Heart left ventricle (tissue), 16 donors: ENCODE measurements at regions not wholly inside any gene's neighbourhood (a gene's known extent, or its start where the extent isn't known, plus 50 kb on each side); places are given as distances from the start of the nearest gene placed in this dataset.

Experiments used
- ATAC-seq, 4 donors: fragments of 200-7000 bp; cut with Tn5 transposase; one replicate each; pipeline ENCODE4 v1.9.1; 2020 to 2022; ENCODE audit warnings: moderate library complexity in 4 of 4, mild to moderate bottlenecking in 3 of 4, moderate number of reproducible peaks in 1 of 4
- DNase-seq, 5 donors: peaks; one replicate each; pipeline ENCODE4 v3.0.0-alpha.2; 2020
- H3K27ac ChIP-seq, 12 donors: fragments of 200-600 bp; sonication (generic) in 4 of 12; one replicate each; pipeline versions ENCODE4 v1.5.0 to v1.8.0; 2016 to 2022; ENCODE audit warnings: mild to moderate bottlenecking in 2 of 12
- H3K27me3 ChIP-seq, 9 donors: fragments of 200-600 bp; sonication (generic) in 2 of 9; one replicate each; pipeline versions ENCODE4 v1.5.1 to v1.8.0; 2016 to 2022; ENCODE audit warnings: mild to moderate bottlenecking in 3 of 9
- H3K36me3 ChIP-seq, 9 donors: fragments of 200-600 bp; sonication (generic) in 2 of 9; one replicate each; pipeline versions ENCODE4 v1.5.0 to v1.8.0; 2018 to 2022; ENCODE audit warnings: mild to moderate bottlenecking in 2 of 9
- H3K4me1 ChIP-seq, 12 donors: fragments of 200-600 bp; sonication (generic) in 4 of 12; one replicate each; pipeline versions ENCODE4 v1.5.0 to v1.8.0; 2016 to 2022; ENCODE audit warnings: mild to moderate bottlenecking in 3 of 12
- H3K4me3 ChIP-seq, 12 donors: fragments of 200-600 bp; sonication (generic) in 4 of 12; one replicate each; pipeline versions ENCODE4 v1.5.0 to v1.8.0; 2017 to 2022; ENCODE audit warnings: mild to moderate bottlenecking in 9 of 12, moderate library complexity in 4 of 12
- H3K9me3 ChIP-seq, 12 donors: fragments of 200-600 bp; sonication (generic) in 4 of 12; one replicate each; pipeline versions ENCODE4 v1.5.0 to v1.8.0; 2016 to 2022; ENCODE audit warnings: mild to moderate bottlenecking in 1 of 12
- POLR2A ChIP-seq, 2 donors: fragments of 450-650 bp; IDR thresholded peaks; one replicate each; pipeline ENCODE4 v1.6.1; 2017; ENCODE audit warnings: antibody characterized with exemption in 2 of 2, mild to moderate bottlenecking in 2 of 2, moderate library complexity in 2 of 2
- WGBS, 4 donors: extraction: QIAGEN DNeasy Blood & Tissue Kit in 2 of 4; methylation state at CpG; one replicate each; pipeline versions ENCODE4 v1.1.5 to v1.1.7; 2013 to 2018; 5-methylcytosine and 5-hydroxymethylcytosine counted together
- intact Hi-C, 10 donors: fragments of 100-400 bp; cut with DNase I; formaldehyde crosslinking; loops; one replicate each; pipeline versions ENCODE4 v1.11.1 to v1.14.2; 2022
- TF ChIP-seq, protein P1 (sequence below), 12 donors: fragments of 200-600 bp; sonication (generic) in 4 of 12; IDR thresholded peaks; one replicate each; pipeline versions ENCODE4 v1.5.0 to v1.8.0; 2018 to 2022; ENCODE audit warnings: antibody characterized with exemption in 12 of 12, mild to moderate bottlenecking in 5 of 12
- donor health status: ischemic (EF 13 %, LVEDD 7.1; RV severe dilation, severe dysfunction).
- donor health status: healthy with polysubstance abuse.
- donor health status: DM: no; HTN: yes; CAD: no.
- donor health status: DM: no; HTN: no; CAD: no.
- donor health status: ischemic (EF 25% LVEDD 6.9; RV normal size, moderate dysfunction).
- donor health status: ischemic (EF 25% LVEDD 5.7; RV mildly dilated, moderate dysfunction).
- donor health status: healthy.
- donor health status: DM: yes; HTN: yes; CAD: no.
- donor health status: ischemic (EF 35%, LVEDD 5.7; RV mildly dilated, moderate dysfunction).
- donor health status: nonischemic (EF 11% LVEDD 7.7; RV severe dilation, severe dysfunction).
- donor health status: DM: yes; HTN: yes; CAD: no.
- donor health status: PGD.
- donor health status: ischemic (EF 29% LVEDD 5.4; RV normal size, mild dysfunction).
- donor health status: nonischemic (EF 23%, LVEDD 6.1; RV moderate dilation, normal function).

DNA sequence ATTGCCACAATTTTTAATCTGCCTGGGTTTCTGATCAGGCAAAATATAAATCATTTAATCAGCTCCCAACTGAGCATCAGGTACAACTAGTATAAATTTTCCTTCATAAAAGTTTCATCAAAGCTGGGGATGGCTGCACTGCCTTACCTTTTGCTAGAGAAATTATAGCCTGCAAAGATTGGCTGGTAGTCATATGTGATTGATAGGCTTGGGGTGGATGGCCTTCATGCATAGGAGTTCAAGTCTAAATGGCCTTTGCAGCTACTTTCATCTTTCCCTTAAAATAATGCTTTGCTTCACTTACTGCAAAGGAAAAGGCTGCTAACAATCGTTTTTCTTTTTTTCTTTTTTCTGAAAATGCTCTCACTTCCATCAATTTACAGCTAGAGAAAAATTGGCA is 739.7 kb downstream of the CENPC start:
- Histone ChIP-seq H3K4me3 (no peak overlapping the region), H3K27ac (no peak overlapping the region), H3K36me3 (no peaks in the 10 kb centered on the region), H3K27me3 (no peaks in the 10 kb centered on the region), H3K4me1 (no peaks in the 10 kb centered on the region), H3K9me3 (no peaks in the 10 kb centered on the region)
- 29 to 39% (median 35%) methylated on average over 1 of the region's 1 CpG for WGBS, 4 donors
- intact Hi-C loops: no loop called here
- TF ChIP-seq, protein P1, sequence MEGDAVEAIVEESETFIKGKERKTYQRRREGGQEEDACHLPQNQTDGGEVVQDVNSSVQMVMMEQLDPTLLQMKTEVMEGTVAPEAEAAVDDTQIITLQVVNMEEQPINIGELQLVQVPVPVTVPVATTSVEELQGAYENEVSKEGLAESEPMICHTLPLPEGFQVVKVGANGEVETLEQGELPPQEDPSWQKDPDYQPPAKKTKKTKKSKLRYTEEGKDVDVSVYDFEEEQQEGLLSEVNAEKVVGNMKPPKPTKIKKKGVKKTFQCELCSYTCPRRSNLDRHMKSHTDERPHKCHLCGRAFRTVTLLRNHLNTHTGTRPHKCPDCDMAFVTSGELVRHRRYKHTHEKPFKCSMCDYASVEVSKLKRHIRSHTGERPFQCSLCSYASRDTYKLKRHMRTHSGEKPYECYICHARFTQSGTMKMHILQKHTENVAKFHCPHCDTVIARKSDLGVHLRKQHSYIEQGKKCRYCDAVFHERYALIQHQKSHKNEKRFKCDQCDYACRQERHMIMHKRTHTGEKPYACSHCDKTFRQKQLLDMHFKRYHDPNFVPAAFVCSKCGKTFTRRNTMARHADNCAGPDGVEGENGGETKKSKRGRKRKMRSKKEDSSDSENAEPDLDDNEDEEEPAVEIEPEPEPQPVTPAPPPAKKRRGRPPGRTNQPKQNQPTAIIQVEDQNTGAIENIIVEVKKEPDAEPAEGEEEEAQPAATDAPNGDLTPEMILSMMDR (IDR thresholded peaks at IDR 0.05): no peak
- no peak for TF ChIP-seq POLR2A (IDR thresholded peaks at IDR 0.05)
- no peak for DNase-seq
- no peak for ATAC-seq

DNA sequence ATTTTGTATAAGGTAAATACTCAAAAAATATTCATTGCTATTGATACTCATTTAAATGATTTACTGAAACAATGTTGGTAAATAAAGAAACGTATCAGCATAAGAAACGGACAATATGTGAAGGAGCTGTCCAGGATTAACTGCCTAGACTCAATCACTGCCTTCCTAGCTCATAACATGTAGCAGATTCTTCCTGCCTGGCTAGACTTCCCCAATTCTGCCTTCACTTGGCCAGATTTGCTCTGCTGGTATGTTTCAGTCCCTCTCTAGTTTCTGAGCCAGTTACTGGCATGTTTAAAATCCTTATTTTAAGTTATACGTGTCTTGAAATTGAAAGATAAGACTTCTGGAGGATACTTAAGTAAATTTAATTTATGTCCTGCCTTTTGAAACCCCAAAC is 740.3 kb downstream of the CENPC start:
- Histone ChIP-seq H3K4me1 (no peaks in the 10 kb centered on the region), H3K4me3 (no peak overlapping the region), H3K27ac (no peak overlapping the region), H3K27me3 (no peaks in the 10 kb centered on the region), H3K36me3 (no peaks in the 10 kb centered on the region), H3K9me3 (no peaks in the 10 kb centered on the region)
- TF ChIP-seq, protein P1 (IDR thresholded peaks at IDR 0.05): no peak
- TF ChIP-seq POLR2A (IDR thresholded peaks at IDR 0.05): no peak
- DNase-seq: no peak
- ATAC-seq: no peak
- intact Hi-C loops: no loop called here
- WGBS, 4 donors: 57 to 67% (median 61%) methylated on average over 3 of the region's 3 CpGs

GRCh38 chr4:66797608-66798007 is 747.7 kb downstream of the CENPC start:
- Histone ChIP-seq H3K27ac (no peak overlapping the region), H3K4me1 (no peaks in the 10 kb centered on the region), H3K27me3 (no peaks in the 10 kb centered on the region), H3K9me3 (no peaks in the 10 kb centered on the region), H3K36me3 (no peaks in the 10 kb centered on the region), H3K4me3 (no peak overlapping the region)
- intact Hi-C loops: no loop called here
- no peak for ATAC-seq
- DNase-seq: no peak
- TF ChIP-seq, protein P1 (IDR thresholded peaks at IDR 0.05): no peak
- no peak for TF ChIP-seq POLR2A (IDR thresholded peaks at IDR 0.05)
- WGBS, 4 donors: 77 to 86% (median 82%) methylated on average over 2 of the region's 2 CpGs

- TF ChIP-seq, protein P1 (IDR thresholded peaks at IDR 0.05): no peak
- no peak for TF ChIP-seq POLR2A (IDR thresholded peaks at IDR 0.05)
- intact Hi-C loops: no loop called here
- H3K9me3 ChIP-seq: no peaks in the 10 kb centered on the region
- DNase-seq (no peak), ATAC-seq (no peak)
- H3K27me3 ChIP-seq: no peaks in the 10 kb centered on the region
- WGBS, 4 donors: 84 to 92% (median 87%) methylated on average over 3 of the region's 3 CpGs
- no peaks in the 10 kb centered on the region for H3K36me3 ChIP-seq
- H3K4me3 ChIP-seq: no peak overlapping the region
- no peak overlapping the region for H3K27ac ChIP-seq
- H3K4me1 ChIP-seq: no peaks in the 10 kb centered on the region
These were observed 749.6 kb downstream of the CENPC start for GRCh38 chr4:66795724-66796123.
